Skeletal muscle tissue (tissue), 3 donors: ENCODE measurements at regions not wholly inside any gene's neighbourhood (a gene's known extent, or its start where the extent isn't known, plus 50 kb on each side); places are given as distances from the start of the nearest gene placed in this dataset.

Experiments used
- H3K27ac ChIP-seq: one replicate; pipeline ENCODE4 v1.7.0; 2013; ENCODE audit warnings: mild to moderate bottlenecking, low read depth, low read length, inconsistent platforms
- H3K27me3 ChIP-seq, 3 donors: one replicate each; pipeline ENCODE4 v1.7.0; 2013; ENCODE audit warnings: low read length in 3 of 3; ENCODE audit not compliant: control insufficient read depth in 3 of 3, insufficient read depth in 3 of 3
- H3K36me3 ChIP-seq, 3 donors: one replicate each; pipeline ENCODE4 v1.7.0; 2013; ENCODE audit warnings: low read length in 3 of 3; ENCODE audit not compliant: control insufficient read depth in 3 of 3, insufficient read depth in 3 of 3
- H3K4me1 ChIP-seq, 3 donors: one replicate each; pipeline ENCODE4 v1.7.0; 2013; ENCODE audit warnings: low read length in 3 of 3, mild to moderate bottlenecking in 3 of 3; ENCODE audit not compliant: control insufficient read depth in 3 of 3, insufficient read depth in 3 of 3
- H3K4me3 ChIP-seq, 3 donors: one replicate each; pipeline ENCODE4 v1.7.0; 2013; ENCODE audit warnings: low read length in 3 of 3
- H3K9ac ChIP-seq, 3 donors: one replicate each; pipeline ENCODE4 v1.7.0; 2013; ENCODE audit warnings: low read length in 3 of 3, mild to moderate bottlenecking in 3 of 3, moderate library complexity in 2 of 3, low read depth in 1 of 3
- H3K9me3 ChIP-seq, 3 donors: one replicate each; pipeline ENCODE4 v1.7.0; 2013; ENCODE audit warnings: low read length in 3 of 3; ENCODE audit not compliant: control insufficient read depth in 3 of 3
- donor health status: Osteomylitis.

GRCh38 chr9:17863924-17864323 lies 285.1 kb downstream of the SH3GL2 start:
- Histone ChIP-seq H3K27ac (no peak overlapping the region), H3K4me1 (no peaks in the 10 kb centered on the region), H3K36me3 (no peaks in the 10 kb centered on the region), H3K27me3 (no peaks in the 10 kb centered on the region), H3K9ac (no peak overlapping the region), H3K9me3 (no peaks in the 10 kb centered on the region), H3K4me3 (no peak overlapping the region)

- H3K9me3 ChIP-seq = no peaks in the 10 kb centered on the region
- no peak overlapping the region for H3K27ac ChIP-seq
- no peaks in the 10 kb centered on the region for H3K4me1 ChIP-seq
- no peaks in the 10 kb centered on the region for H3K27me3 ChIP-seq
- H3K36me3 ChIP-seq = no peaks in the 10 kb centered on the region
- H3K9ac ChIP-seq = no peak overlapping the region
- H3K4me3 ChIP-seq = no peak overlapping the region
Observed at GRCh38 chr9:17864951-17865350, 286.1 kb downstream of the SH3GL2 start.

GRCh38 chr9:17865881-17866280 lies 287.0 kb downstream of the SH3GL2 start:
- Histone ChIP-seq H3K27me3 (no peaks in the 10 kb centered on the region), H3K4me1 (no peaks in the 10 kb centered on the region), H3K4me3 (no peak overlapping the region), H3K27ac (no peak overlapping the region), H3K9ac (no peak overlapping the region), H3K9me3 (no peaks in the 10 kb centered on the region), H3K36me3 (no peaks in the 10 kb centered on the region)

- H3K4me3 ChIP-seq = no peak overlapping the region
- H3K4me1 ChIP-seq = no peaks in the 10 kb centered on the region
- no peaks in the 10 kb centered on the region for H3K36me3 ChIP-seq
- H3K9ac ChIP-seq = no peak overlapping the region
- H3K9me3 ChIP-seq = no peaks in the 10 kb centered on the region
- H3K27me3 ChIP-seq = no peaks in the 10 kb centered on the region
- no peak overlapping the region for H3K27ac ChIP-seq
Observed at GRCh38 chr9:17870722-17871121, 291.9 kb downstream of the SH3GL2 start.

- H3K9ac ChIP-seq = no peak overlapping the region
- H3K9me3 ChIP-seq = no peaks in the 10 kb centered on the region
- H3K4me1 ChIP-seq = no peaks in the 10 kb centered on the region
- no peaks in the 10 kb centered on the region for H3K36me3 ChIP-seq
- H3K4me3 ChIP-seq = no peak overlapping the region
- H3K27me3 ChIP-seq = no peaks in the 10 kb centered on the region
- no peak overlapping the region for H3K27ac ChIP-seq
Observed at GRCh38 chr9:17871213-17871890, 292.5 kb downstream of the SH3GL2 start.

- Histone ChIP-seq H3K4me3 (no peak overlapping the region), H3K36me3 (no peaks in the 10 kb centered on the region), H3K4me1 (no peaks in the 10 kb centered on the region), H3K9ac (no peak overlapping the region), H3K9me3 (no peaks in the 10 kb centered on the region), H3K27ac (no peak overlapping the region), H3K27me3 (no peaks in the 10 kb centered on the region)
Observed at GRCh38 chr9:17875886-17876285, 297.0 kb downstream of the SH3GL2 start.

GRCh38 chr9:17876687-17877086 lies 297.8 kb downstream of the SH3GL2 start:
- no peaks in the 10 kb centered on the region for H3K9me3 ChIP-seq
- no peak overlapping the region for H3K9ac ChIP-seq
- no peaks in the 10 kb centered on the region for H3K27me3 ChIP-seq
- no peaks in the 10 kb centered on the region for H3K4me1 ChIP-seq
- no peak overlapping the region for H3K4me3 ChIP-seq
- H3K36me3 ChIP-seq = no peaks in the 10 kb centered on the region
- H3K27ac ChIP-seq = no peak overlapping the region

GRCh38 chr9:17878810-17879370 lies 300.0 kb downstream of the SH3GL2 start:
- H3K4me1 ChIP-seq = no peaks in the 10 kb centered on the region
- no peaks in the 10 kb centered on the region for H3K9me3 ChIP-seq
- no peaks in the 10 kb centered on the region for H3K27me3 ChIP-seq
- H3K4me3 ChIP-seq = no peak overlapping the region
- no peak overlapping the region for H3K9ac ChIP-seq
- H3K36me3 ChIP-seq = no peaks in the 10 kb centered on the region
- H3K27ac ChIP-seq = no peak overlapping the region

- Histone ChIP-seq H3K27me3 (no peaks in the 10 kb centered on the region), H3K9me3 (no peaks in the 10 kb centered on the region), H3K9ac (no peak overlapping the region), H3K4me3 (no peak overlapping the region), H3K36me3 (no peaks in the 10 kb centered on the region), H3K4me1 (no peaks in the 10 kb centered on the region), H3K27ac (no peak overlapping the region)
Observed at GRCh38 chr9:17881371-17881770, 302.5 kb downstream of the SH3GL2 start.

- no peaks in the 10 kb centered on the region for H3K9me3 ChIP-seq
- no peak overlapping the region for H3K9ac ChIP-seq
- no peak overlapping the region for H3K4me3 ChIP-seq
- no peaks in the 10 kb centered on the region for H3K4me1 ChIP-seq
- H3K27ac ChIP-seq = no peak overlapping the region
- no peaks in the 10 kb centered on the region for H3K27me3 ChIP-seq
- no peaks in the 10 kb centered on the region for H3K36me3 ChIP-seq
Observed at GRCh38 chr9:17882688-17883594, 304.1 kb downstream of the SH3GL2 start.
